PC-3 (cell line): ENCODE measurements at regions not wholly inside any gene's neighbourhood (a gene's known extent, or its start where the extent isn't known, plus 50 kb on each side); places are given as distances from the start of the nearest gene placed in this dataset.

Source experiments
- EZH2phosphoT487 ChIP-seq: fragments of 300-600 bp; sonication (generic); IDR thresholded peaks from 2 replicates; pipeline ENCODE4 v1.6.1; 2018; ENCODE audit warnings: mild to moderate bottlenecking, antibody characterized with exemption, low read length, borderline replicate concordance
- TF ChIP-seq, protein P1 (sequence below): fragments of 300-600 bp; sonication (generic); conservative IDR thresholded peaks from 2 replicates; pipeline ENCODE4 v1.5.1; 2017; ENCODE audit warnings: antibody characterized with exemption, low read depth, mild to moderate bottlenecking, low read length

- TF ChIP-seq, protein P1, sequence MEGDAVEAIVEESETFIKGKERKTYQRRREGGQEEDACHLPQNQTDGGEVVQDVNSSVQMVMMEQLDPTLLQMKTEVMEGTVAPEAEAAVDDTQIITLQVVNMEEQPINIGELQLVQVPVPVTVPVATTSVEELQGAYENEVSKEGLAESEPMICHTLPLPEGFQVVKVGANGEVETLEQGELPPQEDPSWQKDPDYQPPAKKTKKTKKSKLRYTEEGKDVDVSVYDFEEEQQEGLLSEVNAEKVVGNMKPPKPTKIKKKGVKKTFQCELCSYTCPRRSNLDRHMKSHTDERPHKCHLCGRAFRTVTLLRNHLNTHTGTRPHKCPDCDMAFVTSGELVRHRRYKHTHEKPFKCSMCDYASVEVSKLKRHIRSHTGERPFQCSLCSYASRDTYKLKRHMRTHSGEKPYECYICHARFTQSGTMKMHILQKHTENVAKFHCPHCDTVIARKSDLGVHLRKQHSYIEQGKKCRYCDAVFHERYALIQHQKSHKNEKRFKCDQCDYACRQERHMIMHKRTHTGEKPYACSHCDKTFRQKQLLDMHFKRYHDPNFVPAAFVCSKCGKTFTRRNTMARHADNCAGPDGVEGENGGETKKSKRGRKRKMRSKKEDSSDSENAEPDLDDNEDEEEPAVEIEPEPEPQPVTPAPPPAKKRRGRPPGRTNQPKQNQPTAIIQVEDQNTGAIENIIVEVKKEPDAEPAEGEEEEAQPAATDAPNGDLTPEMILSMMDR: no peak
- no peak for TF ChIP-seq EZH2phosphoT487
These were observed 1332.4 kb upstream of the ADGRL2 start for GRCh38 chr1:80468356-80468755.
